DOHH2 (cell line): ENCODE measurements at regions not wholly inside any gene's neighbourhood (a gene's known extent, or its start where the extent isn't known, plus 50 kb on each side); places are given as distances from the start of the nearest gene placed in this dataset.

Experiments used
- H3F3A ChIP-seq: fragments of 200-600 bp; sonication (generic), shearing (Covaris generic); 2 replicates; pipeline ENCODE4 v1.6.0; 2016; ENCODE audit warnings: antibody characterized with exemption, mild to moderate bottlenecking; ENCODE audit not compliant: control insufficient read depth, insufficient read depth
- H3K27ac ChIP-seq: fragments of 200-600 bp; sonication (generic); 2 replicates; pipeline ENCODE4 v1.5.1; 2014; ENCODE audit warnings: low read depth, mild to moderate bottlenecking, low read length, moderate library complexity
- H3K27me3 ChIP-seq: fragments of 200-600 bp; sonication (generic); 2 replicates; pipeline ENCODE4 v1.6.1; 2014; ENCODE audit warnings: mild to moderate bottlenecking, low read length, mixed read lengths; ENCODE audit not compliant: control insufficient read depth
- H3K36me3 ChIP-seq: fragments of 200-600 bp; sonication (generic); 2 replicates; pipeline ENCODE4 v1.6.1; 2014; ENCODE audit warnings: mild to moderate bottlenecking, low read length, moderate library complexity, mixed read lengths; ENCODE audit not compliant: control insufficient read depth
- H3K4me1 ChIP-seq: fragments of 200-600 bp; sonication (generic); 2 replicates; pipeline ENCODE4 v1.6.1; 2014; ENCODE audit warnings: mild to moderate bottlenecking, low read length, mixed read lengths; ENCODE audit not compliant: control insufficient read depth
- H3K4me2 ChIP-seq: fragments of 200-600 bp; sonication (generic); 2 replicates; pipeline ENCODE4 v1.6.0; 2014; ENCODE audit warnings: mild to moderate bottlenecking, low read length, moderate library complexity
- H3K4me3 ChIP-seq: fragments of 200-600 bp; sonication (generic); 2 replicates; pipeline ENCODE4 v1.5.1; 2014; ENCODE audit warnings: mild to moderate bottlenecking, low read length, mixed read lengths
- H3K79me2 ChIP-seq: fragments of 200-600 bp; sonication (generic); 2 replicates; pipeline ENCODE4 v1.6.1; 2014; ENCODE audit warnings: mild to moderate bottlenecking, low read length, mixed read lengths; ENCODE audit not compliant: control insufficient read depth
- H3K9me2 ChIP-seq: fragments of 200-600 bp; sonication (generic); replicated peaks from 2 replicates; pipeline ENCODE4 v1.6.1; 2014; ENCODE audit warnings: mild to moderate bottlenecking, low read length, mixed read lengths; ENCODE audit not compliant: control insufficient read depth
- H3K9me3 ChIP-seq: fragments of 200-600 bp; sonication (generic); 2 replicates; pipeline ENCODE4 v1.6.1; 2014; ENCODE audit warnings: antibody characterized with exemption, low read length, mixed read lengths; ENCODE audit not compliant: control insufficient read depth, insufficient read depth
- H4K20me1 ChIP-seq: fragments of 200-600 bp; sonication (generic); 2 replicates; pipeline ENCODE4 v1.6.0; 2014; ENCODE audit warnings: low read depth, mild to moderate bottlenecking, antibody characterized with exemption, low read length, moderate library complexity; ENCODE audit not compliant: control insufficient read depth, insufficient read depth
- EZH2phosphoT487 ChIP-seq: fragments of 200-600 bp; sonication (generic); IDR thresholded peaks from 2 replicates; pipeline ENCODE4 v1.6.1; 2017; ENCODE audit warnings: borderline replicate concordance, mild to moderate bottlenecking, antibody characterized with exemption, low read length, moderate library complexity, mixed read lengths
- TF ChIP-seq, protein P1 (sequence below): fragments of 200-600 bp; sonication (generic); IDR thresholded peaks from one replicate; pipeline ENCODE4 v1.5.1; 2014; ENCODE audit warnings: antibody characterized with exemption, mild to moderate bottlenecking, low read depth, low read length; ENCODE audit not compliant: poor library complexity, severe bottlenecking

DNA sequence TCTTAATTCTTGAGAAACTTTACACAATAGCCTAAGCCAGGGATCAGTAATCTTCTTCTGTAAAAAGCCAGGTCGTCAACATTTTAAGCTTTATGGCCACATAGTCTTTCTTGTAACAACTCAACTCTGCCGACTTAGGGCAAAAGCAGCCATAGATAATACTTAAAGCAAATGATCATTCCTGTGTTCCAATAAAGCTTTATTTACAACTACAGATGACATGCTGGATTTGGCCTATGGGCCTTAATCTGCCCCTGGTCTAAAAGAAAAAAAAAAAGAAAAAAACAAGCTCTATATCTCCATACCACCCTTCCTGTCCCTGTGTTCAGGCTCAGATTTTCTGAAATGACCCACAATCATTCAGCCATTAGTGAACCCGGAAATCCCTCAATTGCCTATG, 220.3 kb downstream of the ENC1 start:
- Histone ChIP-seq H3K27me3 (no peaks in the 10 kb centered on the region), H3K4me1 (no peaks in the 10 kb centered on the region), H3K9me3 (no peaks in the 10 kb centered on the region), H3K9me2 (no peaks in the 10 kb centered on the region), H3K79me2 (no peaks in the 10 kb centered on the region), H3F3A (no peaks in the 10 kb centered on the region), H3K36me3 (no peaks in the 10 kb centered on the region), H3K4me2 (no peak overlapping the region), H3K27ac (no peak overlapping the region), H3K4me3 (no peak overlapping the region), H4K20me1 (no peaks in the 10 kb centered on the region)
- TF ChIP-seq, protein P1, sequence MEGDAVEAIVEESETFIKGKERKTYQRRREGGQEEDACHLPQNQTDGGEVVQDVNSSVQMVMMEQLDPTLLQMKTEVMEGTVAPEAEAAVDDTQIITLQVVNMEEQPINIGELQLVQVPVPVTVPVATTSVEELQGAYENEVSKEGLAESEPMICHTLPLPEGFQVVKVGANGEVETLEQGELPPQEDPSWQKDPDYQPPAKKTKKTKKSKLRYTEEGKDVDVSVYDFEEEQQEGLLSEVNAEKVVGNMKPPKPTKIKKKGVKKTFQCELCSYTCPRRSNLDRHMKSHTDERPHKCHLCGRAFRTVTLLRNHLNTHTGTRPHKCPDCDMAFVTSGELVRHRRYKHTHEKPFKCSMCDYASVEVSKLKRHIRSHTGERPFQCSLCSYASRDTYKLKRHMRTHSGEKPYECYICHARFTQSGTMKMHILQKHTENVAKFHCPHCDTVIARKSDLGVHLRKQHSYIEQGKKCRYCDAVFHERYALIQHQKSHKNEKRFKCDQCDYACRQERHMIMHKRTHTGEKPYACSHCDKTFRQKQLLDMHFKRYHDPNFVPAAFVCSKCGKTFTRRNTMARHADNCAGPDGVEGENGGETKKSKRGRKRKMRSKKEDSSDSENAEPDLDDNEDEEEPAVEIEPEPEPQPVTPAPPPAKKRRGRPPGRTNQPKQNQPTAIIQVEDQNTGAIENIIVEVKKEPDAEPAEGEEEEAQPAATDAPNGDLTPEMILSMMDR, result no peak
- TF ChIP-seq EZH2phosphoT487, result no peak

DNA sequence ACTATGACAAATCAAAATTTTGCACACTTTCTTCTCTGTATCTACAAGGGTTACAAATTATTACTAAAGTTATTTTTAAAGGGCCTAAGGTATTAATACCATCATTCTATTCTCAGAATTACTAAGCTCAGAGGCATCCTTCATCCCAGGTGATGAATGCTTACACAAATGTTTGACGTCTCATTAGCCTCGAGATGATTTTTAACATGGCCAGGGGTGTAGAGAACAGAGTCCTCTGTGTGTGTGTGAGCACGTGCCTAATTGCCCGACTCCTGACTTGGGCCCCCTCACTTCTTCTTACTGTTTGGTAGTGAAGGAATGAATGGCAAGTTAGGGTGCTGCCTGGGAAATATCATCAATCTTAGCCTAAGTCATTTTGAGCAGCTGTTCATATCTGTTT, 221.1 kb downstream of the ENC1 start:
- TF ChIP-seq, protein P1, result no peak
- no peak for TF ChIP-seq EZH2phosphoT487
- H3K79me2 ChIP-seq, result no peaks in the 10 kb centered on the region
- no peaks in the 10 kb centered on the region for H3K9me2 ChIP-seq
- no peaks in the 10 kb centered on the region for H3K36me3 ChIP-seq
- H3K27me3 ChIP-seq, result no peaks in the 10 kb centered on the region
- no peak overlapping the region for H3K4me2 ChIP-seq
- no peaks in the 10 kb centered on the region for H3F3A ChIP-seq
- no peaks in the 10 kb centered on the region for H3K4me1 ChIP-seq
- no peak overlapping the region for H3K27ac ChIP-seq
- H3K4me3 ChIP-seq, result no peak overlapping the region
- H3K9me3 ChIP-seq, result no peaks in the 10 kb centered on the region
- H4K20me1 ChIP-seq, result no peaks in the 10 kb centered on the region

GRCh38 chr5:74418709-74419108, 221.8 kb downstream of the ENC1 start:
- TF ChIP-seq EZH2phosphoT487, result no peak
- TF ChIP-seq, protein P1, result no peak
- no peaks in the 10 kb centered on the region for H3K79me2 ChIP-seq
- no peaks in the 10 kb centered on the region for H3K27me3 ChIP-seq

GRCh38 chr5:74418261-74418660, 222.3 kb downstream of the ENC1 start:
- TF ChIP-seq, protein P1, result no peak
- TF ChIP-seq EZH2phosphoT487, result no peak
- Histone ChIP-seq H3K27me3 (no peaks in the 10 kb centered on the region), H3K4me2 (no peak overlapping the region), H4K20me1 (no peaks in the 10 kb centered on the region), H3K9me3 (no peaks in the 10 kb centered on the region), H3K4me1 (no peaks in the 10 kb centered on the region), H3K9me2 (no peaks in the 10 kb centered on the region), H3K36me3 (no peaks in the 10 kb centered on the region), H3K79me2 (no peaks in the 10 kb centered on the region), H3F3A (no peaks in the 10 kb centered on the region), H3K27ac (no peak overlapping the region), H3K4me3 (no peak overlapping the region)

More at GRCh38 chr5:74418709-74419108, 221.8 kb downstream of the ENC1 start:
- H3K9me3 ChIP-seq, result no peaks in the 10 kb centered on the region
- H3K4me1 ChIP-seq, result no peaks in the 10 kb centered on the region
- no peaks in the 10 kb centered on the region for H3F3A ChIP-seq
- H3K9me2 ChIP-seq, result no peaks in the 10 kb centered on the region
- H3K27ac ChIP-seq, result no peak overlapping the region
- H3K4me2 ChIP-seq, result no peak overlapping the region
- H3K36me3 ChIP-seq, result no peaks in the 10 kb centered on the region
- no peaks in the 10 kb centered on the region for H4K20me1 ChIP-seq
- H3K4me3 ChIP-seq, result no peak overlapping the region
